Chondrocyte (in vitro differentiated cells): ENCODE measurements at regions not wholly inside any gene's neighbourhood (a gene's known extent, or its start where the extent isn't known, plus 50 kb on each side); places are given as distances from the start of the nearest gene placed in this dataset.

Experiments
- DNase-seq: peaks from one replicate; pipeline ENCODE4 v3.0.0; 2021; ENCODE audit warnings: mixed read lengths, low spot score
- H3K27ac Mint-ChIP-seq: one replicate; pipeline ENCODE4 v1.8.0; 2021; ENCODE audit warnings: mild to moderate bottlenecking, moderate library complexity, mixed read lengths; ENCODE audit not compliant: unreplicated experiment
- H3K27me3 Mint-ChIP-seq: 2 replicates; pipeline ENCODE4 v1.8.0; 2021; ENCODE audit warnings: low read depth, mixed read lengths
- H3K36me3 Mint-ChIP-seq: 2 replicates; pipeline ENCODE4 v1.8.0; 2021; ENCODE audit warnings: low read depth, mixed read lengths
- H3K4me1 Mint-ChIP-seq: 2 replicates; pipeline ENCODE4 v1.8.0; 2021; ENCODE audit warnings: low read depth, mild to moderate bottlenecking, mixed read lengths
- H3K4me3 Mint-ChIP-seq: one replicate; pipeline ENCODE4 v1.8.0; 2021; ENCODE audit warnings: mild to moderate bottlenecking, moderate library complexity, mixed read lengths; ENCODE audit not compliant: unreplicated experiment
- H3K9me3 Mint-ChIP-seq: 2 replicates; pipeline ENCODE4 v1.8.0; 2021; ENCODE audit warnings: low read depth, mixed read lengths
- TF ChIP-seq, protein P1 (sequence below): fragments of 200-600 bp; sonication (generic); IDR thresholded peaks from 2 replicates; pipeline ENCODE4 v1.5.0; 2021; ENCODE audit warnings: antibody characterized with exemption, mild to moderate bottlenecking, moderate library complexity

DNA sequence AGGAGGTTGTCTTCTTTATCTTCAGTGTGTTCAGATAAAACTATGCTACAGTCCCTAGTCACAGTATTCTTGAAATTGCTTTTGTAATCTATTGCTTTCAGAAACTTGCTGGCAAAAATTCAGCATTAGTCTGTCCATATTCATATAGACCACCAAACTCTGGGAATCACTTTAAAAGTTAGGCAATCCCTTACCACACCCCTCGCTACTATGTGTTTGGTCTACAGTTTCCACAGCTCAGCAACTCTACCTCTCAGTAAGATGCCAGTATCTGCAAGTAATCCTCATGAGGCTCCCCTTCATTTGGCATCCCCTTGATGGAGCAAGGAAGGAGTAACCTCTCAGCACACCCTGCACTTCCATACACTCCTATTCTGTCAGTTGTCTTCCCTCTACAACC is 1706.6 kb upstream of the CELF4 start:
- Mint-ChIP-seq H3K27ac (no peak overlapping the region), H3K4me1 (no peaks in the 10 kb centered on the region), H3K36me3 (no peaks in the 10 kb centered on the region), H3K27me3 (peaks cover 2% of the 10 kb centered on the region), H3K9me3 (no peaks in the 10 kb centered on the region), H3K4me3 (no peak overlapping the region)
- TF ChIP-seq, protein P1, sequence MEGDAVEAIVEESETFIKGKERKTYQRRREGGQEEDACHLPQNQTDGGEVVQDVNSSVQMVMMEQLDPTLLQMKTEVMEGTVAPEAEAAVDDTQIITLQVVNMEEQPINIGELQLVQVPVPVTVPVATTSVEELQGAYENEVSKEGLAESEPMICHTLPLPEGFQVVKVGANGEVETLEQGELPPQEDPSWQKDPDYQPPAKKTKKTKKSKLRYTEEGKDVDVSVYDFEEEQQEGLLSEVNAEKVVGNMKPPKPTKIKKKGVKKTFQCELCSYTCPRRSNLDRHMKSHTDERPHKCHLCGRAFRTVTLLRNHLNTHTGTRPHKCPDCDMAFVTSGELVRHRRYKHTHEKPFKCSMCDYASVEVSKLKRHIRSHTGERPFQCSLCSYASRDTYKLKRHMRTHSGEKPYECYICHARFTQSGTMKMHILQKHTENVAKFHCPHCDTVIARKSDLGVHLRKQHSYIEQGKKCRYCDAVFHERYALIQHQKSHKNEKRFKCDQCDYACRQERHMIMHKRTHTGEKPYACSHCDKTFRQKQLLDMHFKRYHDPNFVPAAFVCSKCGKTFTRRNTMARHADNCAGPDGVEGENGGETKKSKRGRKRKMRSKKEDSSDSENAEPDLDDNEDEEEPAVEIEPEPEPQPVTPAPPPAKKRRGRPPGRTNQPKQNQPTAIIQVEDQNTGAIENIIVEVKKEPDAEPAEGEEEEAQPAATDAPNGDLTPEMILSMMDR: no peak
- no peak for DNase-seq

DNA sequence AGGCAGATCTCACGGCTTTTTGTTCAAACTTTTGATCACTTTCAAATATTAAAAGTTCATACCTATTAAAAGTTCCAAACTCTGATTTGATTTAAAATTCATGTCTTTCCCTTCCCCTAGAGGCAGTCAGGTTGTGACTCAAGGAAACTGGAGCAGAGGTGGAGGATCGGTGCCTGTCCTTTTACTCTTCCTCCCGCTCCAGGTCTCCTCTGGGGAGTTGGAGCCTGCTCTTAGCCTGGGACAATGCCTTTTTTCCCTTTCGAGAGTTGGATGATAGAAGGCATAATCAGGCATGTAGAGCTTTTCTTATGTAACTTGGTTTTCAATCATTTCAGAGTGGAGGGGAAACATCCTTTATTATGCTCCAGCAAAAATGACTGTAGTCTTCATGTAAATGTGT is 1706.1 kb upstream of the CELF4 start:
- no peak overlapping the region for H3K27ac Mint-ChIP-seq
- H3K27me3 Mint-ChIP-seq: peaks cover 2% of the 10 kb centered on the region
- H3K36me3 Mint-ChIP-seq: no peaks in the 10 kb centered on the region

DNA sequence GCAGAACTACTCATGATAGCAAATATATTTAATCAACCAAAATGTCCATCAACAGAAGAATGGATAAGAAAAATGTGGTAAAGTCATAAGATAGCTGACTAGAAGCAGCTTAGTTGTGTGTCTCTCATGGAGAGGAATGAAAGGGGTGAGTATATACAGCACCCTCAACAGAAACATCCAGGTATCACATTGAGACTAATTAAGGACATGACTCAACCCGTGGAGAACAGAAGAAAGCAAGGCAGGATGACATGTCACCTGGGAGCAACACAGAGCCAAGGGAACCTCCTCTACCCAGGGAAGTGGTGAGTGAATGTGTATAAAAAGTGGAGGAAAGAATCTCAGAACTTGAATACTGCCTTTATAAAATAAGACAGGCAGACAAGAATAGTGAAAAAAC is 1695.0 kb upstream of the CELF4 start:
- Mint-ChIP-seq H3K4me3 (no peak overlapping the region), H3K36me3 (no peaks in the 10 kb centered on the region), H3K27me3 (no peaks in the 10 kb centered on the region), H3K27ac (no peak overlapping the region), H3K9me3 (peaks cover 13% of the 10 kb centered on the region), H3K4me1 (no peaks in the 10 kb centered on the region)
- DNase-seq: no peak
- TF ChIP-seq, protein P1: no peak

More for the DNA sequence above, 1706.1 kb upstream of the CELF4 start:
- H3K4me3 Mint-ChIP-seq: no peak overlapping the region
- no peaks in the 10 kb centered on the region for H3K9me3 Mint-ChIP-seq
- no peak for DNase-seq
- TF ChIP-seq, protein P1: no peak
- H3K4me1 Mint-ChIP-seq: no peaks in the 10 kb centered on the region

DNA sequence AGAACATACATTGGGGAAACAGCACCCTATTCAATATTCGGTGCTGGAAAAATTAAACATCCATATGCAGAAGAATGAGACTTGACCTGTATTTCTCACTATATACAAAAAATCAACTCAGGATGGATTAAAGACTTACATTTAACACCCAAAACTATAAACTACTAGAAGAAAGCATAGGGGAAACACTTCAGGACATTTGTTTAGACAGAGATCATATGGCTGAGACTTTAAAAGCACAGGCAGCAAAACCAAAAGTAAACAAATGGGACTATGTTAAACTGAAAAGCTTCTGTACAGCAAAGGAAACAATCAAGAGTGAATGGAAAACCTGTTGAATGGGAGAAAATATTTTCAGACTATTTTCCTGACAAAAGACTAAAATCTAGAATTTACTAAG is 1694.1 kb upstream of the CELF4 start:
- H3K36me3 Mint-ChIP-seq: no peaks in the 10 kb centered on the region
- no peak overlapping the region for H3K4me3 Mint-ChIP-seq

DNA sequence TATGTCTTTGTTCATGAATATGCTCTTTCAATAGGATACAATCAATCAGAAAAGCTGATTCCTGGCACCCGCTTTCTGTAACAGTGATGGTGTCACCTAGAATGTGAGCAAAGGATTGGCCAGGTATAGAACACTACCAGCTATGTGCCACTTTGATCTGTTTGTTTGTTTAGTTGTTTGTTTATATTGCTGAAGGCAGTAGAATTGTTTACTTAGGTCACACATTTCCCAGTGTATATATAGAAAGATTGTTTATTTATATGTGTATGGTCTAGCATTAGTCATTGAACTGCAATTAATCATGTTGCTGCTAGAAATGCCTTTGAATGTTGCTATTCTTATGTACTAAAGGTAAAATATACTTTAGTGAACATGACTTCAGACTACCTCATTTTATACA is 1678.6 kb upstream of the CELF4 start:
- no peaks in the 10 kb centered on the region for H3K27me3 Mint-ChIP-seq
- no peak for DNase-seq
- TF ChIP-seq, protein P1: no peak
- H3K4me3 Mint-ChIP-seq: no peak overlapping the region
- no peaks in the 10 kb centered on the region for H3K36me3 Mint-ChIP-seq
- H3K4me1 Mint-ChIP-seq: no peaks in the 10 kb centered on the region
- no peak overlapping the region for H3K27ac Mint-ChIP-seq
- H3K9me3 Mint-ChIP-seq: peaks cover 5% of the 10 kb centered on the region

More for the DNA sequence above, 1694.1 kb upstream of the CELF4 start:
- TF ChIP-seq, protein P1: no peak
- H3K27me3 Mint-ChIP-seq: no peaks in the 10 kb centered on the region
- H3K9me3 Mint-ChIP-seq: peaks cover 13% of the 10 kb centered on the region
- DNase-seq: no peak
- H3K27ac Mint-ChIP-seq: no peak overlapping the region
- H3K4me1 Mint-ChIP-seq: no peaks in the 10 kb centered on the region
